ENCODE measurements at regions not wholly inside any gene's neighbourhood (a gene's known extent, or its start where the extent isn't known, plus 50 kb on each side); places are given as distances from the start of the nearest gene placed in this dataset.

DNA sequence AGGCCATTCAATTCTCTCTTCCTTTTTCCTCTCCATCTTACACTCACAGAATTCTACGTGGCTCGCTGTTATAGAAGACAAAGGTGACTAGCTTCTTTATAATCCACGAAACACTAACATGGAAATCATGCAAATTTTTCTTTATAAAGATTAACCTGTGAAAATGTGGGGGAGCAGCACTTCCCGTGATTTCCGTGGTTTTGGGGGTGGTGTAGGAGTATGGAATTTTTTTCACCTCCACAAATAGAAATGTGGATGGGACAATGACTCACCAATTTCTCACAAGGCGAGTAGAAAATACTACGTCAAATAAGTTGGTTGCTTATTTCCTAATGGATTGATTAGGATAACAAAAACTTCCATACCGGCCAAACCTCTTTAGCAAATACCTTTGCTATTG lies 719.2 kb upstream of the TENM3 start:
- Histone ChIP-seq H2AK5ac (ENCODE audit: low read depth, low read length) (no peak overlapping the region), H2BK20ac (ENCODE audit: low read depth, low read length) (no peak overlapping the region), H2BK5ac (ENCODE audit: low read depth, low read length, poor library complexity, severe bottlenecking) (no peak overlapping the region), H2BK15ac (ENCODE audit: low read depth, low read length) (no peak overlapping the region), H3K14ac (replicated peaks; ENCODE audit: low read depth, low read length) (no peak overlapping the region), H3K4me2 (ENCODE audit: low read depth, low read length) (no peak overlapping the region), H3K23ac (ENCODE audit: low read depth, low read length) (no peak overlapping the region), H4K8ac (ENCODE audit: low read depth in 2 of 2, low read length in 2 of 2) (no peak overlapping the region), H3K36me3 (ENCODE audit: control insufficient read depth, insufficient read depth, low read length) (no peaks in the 10 kb centered on the region), H3K4me1 (ENCODE audit: control insufficient read depth, insufficient read depth, low read length) (no peaks in the 10 kb centered on the region), H4K91ac (ENCODE audit: insufficient read depth, low read depth, low read length) (no peak overlapping the region), H3K4ac (ENCODE audit: low read depth, low read length) (no peak overlapping the region), H3K9ac (ENCODE audit: low read depth, low read length) (no peak overlapping the region), H3K18ac (ENCODE audit: low read depth, low read length) (no peak overlapping the region), H4K20me1 (ENCODE audit: insufficient read depth, low read length) (no peaks in the 10 kb centered on the region), H4K5ac (ENCODE audit: low read depth, low read length) (no peak overlapping the region), H2AFZ (replicated peaks; ENCODE audit: low read length, poor library complexity) (no peak overlapping the region), H3K56ac (ENCODE audit: extremely low read depth, insufficient read depth, low read length) (no peak overlapping the region), H3K4me3 (ENCODE audit: insufficient read depth, low read depth, low read length) (no peak overlapping the region), H3K27ac (ENCODE audit: insufficient read depth, low read length) (no peak overlapping the region), H3K79me1 (ENCODE audit: low read depth in 1 of 2, low read length in 2 of 2) (no peaks in the 10 kb centered on the region), H2AK9ac (replicated peaks; ENCODE audit: low read depth, low read length, poor library complexity) (no peak overlapping the region), H3K9me3 (ENCODE audit: control insufficient read depth, insufficient read depth, low read length) (no peaks in the 10 kb centered on the region), H2BK120ac (ENCODE audit: low read depth, low read length) (no peak overlapping the region), H3K27me3 (ENCODE audit: control insufficient read depth, insufficient read depth, low read length) (peaks cover 6% of the 10 kb centered on the region; the same call in 1 of the 2 replicates), H3K9me1 (ENCODE audit: insufficient read depth, low read length) (no peaks in the 10 kb centered on the region)
- no peak for ATAC-seq (ENCODE audit: low read depth)
- in situ Hi-C loops (cut with MboI; ENCODE audit: low sequenced_read_pairs): loop anchor here (10.0 to 25.0 kb wide), 3 partner anchors 209 to 687 kb away; no protein-coding TSS in a partner anchor
- CTCF ChIA-PET: interaction anchor here (0.7 kb wide), 1 partner anchor 20 kb away, joined by 4 read pairs; no protein-coding TSS in a partner anchor
- dilution Hi-C loops (cut with HindIII; ENCODE audit: low sequenced_read_pairs, unreplicated experiment): no loop called here
- POLR2A ChIA-PET (ENCODE audit: unreplicated experiment): no interaction called here
- no CpG with 5 or more reads among the region's 8 CpGs for WGBS, 2 experiments (ENCODE audit: extremely low coverage in 2 of 2, insufficient read length in 1 of 2)
- intact Hi-C loops (cut with micrococcal nuclease): no loop called here
- TF ChIP-seq RCOR1 (IDR thresholded peaks at IDR 0.05; ENCODE audit: insufficient replicate concordance, low read length) (no peak), NFE2L2 (IDR thresholded peaks at IDR 0.05; ENCODE audit: low read depth, low read length) (no peak), MAFK (IDR thresholded peaks at IDR 0.05; ENCODE audit: low read depth, low read length) (no peak), FOS (IDR thresholded peaks at IDR 0.05; ENCODE audit: low read depth, low read length) (no peak), SMC3 (IDR thresholded peaks at IDR 0.05; ENCODE audit: low read depth, low read length) (no peak), MXI1 (IDR thresholded peaks at IDR 0.05; ENCODE audit: borderline replicate concordance, low read depth, low read length) (no peak), MAZ (IDR thresholded peaks at IDR 0.05; ENCODE audit: borderline replicate concordance, low read depth, low read length) (no peak), POLR2A (IDR thresholded peaks at IDR 0.05; ENCODE audit: low read depth, low read length) (no peak)
- BruUV-seq (replicated peaks): no TSS peak
- no peak for DNase-seq

All from IMR-90 (cell line).